A673 (cell line): ENCODE measurements at regions not wholly inside any gene's neighbourhood (a gene's known extent, or its start where the extent isn't known, plus 50 kb on each side); places are given as distances from the start of the nearest gene placed in this dataset.

Experiments used
- BruUV-seq: library from RNA; stranded (reverse); fragments of 400-500 nt; replicated peaks from 2 replicates; lab custom pipeline; 2021; lab: Mats Ljungman, UMichigan
- CTCF ChIA-PET: fragments of 300-600 bp; sonication (Branson Sonifier 250); formaldehyde crosslinking; loops from one replicate; lab custom pipeline; 2022; ENCODE audit warnings: antibody characterized with exemption; lab: Charles Lee
- POLR2A ChIA-PET: fragments of 300-600 bp; sonication (Branson Sonifier 250); formaldehyde crosslinking; loops from one replicate; lab custom pipeline; 2022; ENCODE audit warnings: antibody characterized with exemption; ENCODE audit not compliant: low non-redundant PET; lab: Charles Lee
- DNase-seq: peaks from one replicate; pipeline ENCODE4 v3.0.0-alpha.2; 2015; ENCODE audit warnings: low spot score
- H3K27ac ChIP-seq: fragments of 200-600 bp; sonication (generic); 2 replicates; pipeline ENCODE4 v1.5.1; 2016; ENCODE audit warnings: mixed run types, low read depth, mild to moderate bottlenecking, mixed read lengths, antibody characterized with exemption, low read length; ENCODE audit not compliant: poor library complexity, severe bottlenecking
- H3K27me3 ChIP-seq: fragments of 200-600 bp; sonication (generic); replicated peaks from 2 replicates; pipeline ENCODE4 v1.6.1; 2017; ENCODE audit warnings: mixed run types, low read depth, mild to moderate bottlenecking, mixed read lengths, antibody characterized with exemption, low read length; ENCODE audit not compliant: insufficient read depth, poor library complexity
- H3K36me3 ChIP-seq: fragments of 200-600 bp; sonication (generic); 2 replicates; pipeline ENCODE4 v1.6.1; 2016; ENCODE audit warnings: mixed run types, mild to moderate bottlenecking, mixed read lengths, antibody characterized with exemption, low read length; ENCODE audit not compliant: insufficient read depth, poor library complexity, severe bottlenecking
- H3K4me1 ChIP-seq: fragments of 200-600 bp; sonication (generic); 2 replicates; pipeline ENCODE4 v1.6.1; 2017; ENCODE audit warnings: mixed run types, mild to moderate bottlenecking, mixed read lengths, antibody characterized with exemption, low read length; ENCODE audit not compliant: insufficient read depth, poor library complexity, severe bottlenecking
- H3K4me3 ChIP-seq: fragments of 200-600 bp; sonication (generic); 2 replicates; pipeline ENCODE4 v1.5.1; 2016; ENCODE audit warnings: low read depth, mixed run types, mild to moderate bottlenecking, mixed read lengths, low read length; ENCODE audit not compliant: poor library complexity, severe bottlenecking
- H3K9me3 ChIP-seq: fragments of 200-600 bp; sonication (generic); 2 replicates; pipeline ENCODE4 v1.6.1; 2016; ENCODE audit warnings: mixed run types, low read depth, mild to moderate bottlenecking, mixed read lengths, antibody characterized with exemption, low read length; ENCODE audit not compliant: poor library complexity, severe bottlenecking
- CTCF ChIP-seq: fragments of 300-800, 200-600 bp; sonication (generic); conservative IDR thresholded peaks from 2 replicates; pipeline ENCODE4 v1.5.1; 2017; ENCODE audit warnings: low read depth, mild to moderate bottlenecking, antibody characterized with exemption, low read length, moderate library complexity, mixed read lengths
- EZH2 ChIP-seq: fragments of 200-600 bp; sonication (generic); IDR thresholded peaks from 2 replicates; pipeline ENCODE4 v1.6.1; 2017; ENCODE audit warnings: borderline replicate concordance, low read depth, mild to moderate bottlenecking, mixed read lengths, antibody characterized with exemption, low read length; ENCODE audit not compliant: poor library complexity, severe bottlenecking
- intact Hi-C: fragments of 100-400 bp; cut with micrococcal nuclease; formaldehyde crosslinking; loops from one replicate; pipeline ENCODE4 v1.10.0; 2022; ENCODE audit not compliant: unreplicated experiment

- Histone ChIP-seq H3K4me1 (no peaks in the 10 kb centered on the region), H3K27me3 (no peaks in the 10 kb centered on the region), H3K9me3 (no peaks in the 10 kb centered on the region), H3K27ac (no peak overlapping the region), H3K36me3 (no peaks in the 10 kb centered on the region), H3K4me3 (no peak overlapping the region)
- CTCF ChIA-PET: interaction anchor here (0.6 kb wide), 1 partner anchor 76 kb away, joined by 3 read pairs; no protein-coding TSS in a partner anchor
- POLR2A ChIA-PET: no interaction called here
- no peak for DNase-seq
- BruUV-seq: no TSS peak
- TF ChIP-seq EZH2 (no peak), CTCF (no peak)
- intact Hi-C loops: no loop called here
Observed at GRCh38 chr5:89401659-89402058, 518.7 kb upstream of the MEF2C start.

GRCh38 chr5:89401012-89401411, 518.0 kb upstream of the MEF2C start:
- Histone ChIP-seq H3K9me3 (no peaks in the 10 kb centered on the region), H3K4me1 (no peaks in the 10 kb centered on the region), H3K27me3 (no peaks in the 10 kb centered on the region), H3K4me3 (no peak overlapping the region), H3K36me3 (no peaks in the 10 kb centered on the region), H3K27ac (no peak overlapping the region)
- intact Hi-C loops: no loop called here
- no TSS peak for BruUV-seq
- no peak for DNase-seq
- CTCF ChIA-PET: no interaction called here
- POLR2A ChIA-PET: no interaction called here
- TF ChIP-seq CTCF (no peak), EZH2 (no peak)

- Histone ChIP-seq H3K4me1 (no peaks in the 10 kb centered on the region), H3K4me3 (no peak overlapping the region), H3K27ac (no peak overlapping the region), H3K9me3 (no peaks in the 10 kb centered on the region), H3K36me3 (no peaks in the 10 kb centered on the region), H3K27me3 (no peaks in the 10 kb centered on the region)
- no peak for DNase-seq
- TF ChIP-seq CTCF (no peak), EZH2 (no peak)
- ChIA-PET POLR2A (no interaction called here), CTCF (no interaction called here)
- BruUV-seq: no TSS peak
- intact Hi-C loops: no loop called here
Observed at GRCh38 chr5:89399548-89399947, 516.6 kb upstream of the MEF2C start.
